ENCODE measurements at regions not wholly inside any gene's neighbourhood (a gene's known extent, or its start where the extent isn't known, plus 50 kb on each side); places are given as distances from the start of the nearest gene placed in this dataset.
A peak's percentile ranks its signal among the peaks of the same experiment; 100 is the strongest.

DNA sequence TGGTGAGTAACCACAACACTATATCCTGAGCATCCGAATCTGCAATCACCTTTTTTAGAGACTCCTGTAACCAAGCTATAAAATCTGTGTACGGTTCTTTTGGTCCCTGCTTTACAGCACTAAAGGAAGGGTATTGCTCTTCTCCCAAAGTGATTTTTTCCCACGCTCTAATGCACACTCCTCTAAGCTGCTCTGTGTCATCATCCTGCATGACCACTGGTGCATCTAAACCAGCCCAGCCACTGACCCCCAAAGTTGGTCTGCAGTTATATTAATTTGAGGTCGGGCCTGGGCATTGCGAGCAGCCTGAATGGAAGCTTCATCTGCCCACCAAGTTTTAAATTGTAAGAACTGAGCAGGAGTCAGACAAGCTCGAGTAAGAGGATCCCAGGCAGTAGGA is 480.0 kb downstream of the PTPRU start:
- FAIRE-seq (no peak), ATAC-seq (no peak), DNase-seq (ENCODE audit: low read depth in 1 of 2, low spot score in 1 of 2) (no peak)
- ChIA-PET CTCF (interaction anchor here (0.8 to 0.9 kb wide), 2 partner anchors 18 to 19 kb away, joined by 3 to 4 read pairs; no protein-coding TSS in a partner anchor), POLR2A (no interaction called here)
- H3K4me2 ChIP-seq = no peak overlapping the region
- no peak for TF ChIP-seq ZSCAN20 (CRISPR knock-in tag; IDR thresholded peaks at IDR 0.05)
- no peak for TF ChIP-seq MAZ (IDR thresholded peaks at IDR 0.05; ENCODE audit: borderline replicate concordance, low read depth, low read length)
- TF ChIP-seq, protein P1, sequence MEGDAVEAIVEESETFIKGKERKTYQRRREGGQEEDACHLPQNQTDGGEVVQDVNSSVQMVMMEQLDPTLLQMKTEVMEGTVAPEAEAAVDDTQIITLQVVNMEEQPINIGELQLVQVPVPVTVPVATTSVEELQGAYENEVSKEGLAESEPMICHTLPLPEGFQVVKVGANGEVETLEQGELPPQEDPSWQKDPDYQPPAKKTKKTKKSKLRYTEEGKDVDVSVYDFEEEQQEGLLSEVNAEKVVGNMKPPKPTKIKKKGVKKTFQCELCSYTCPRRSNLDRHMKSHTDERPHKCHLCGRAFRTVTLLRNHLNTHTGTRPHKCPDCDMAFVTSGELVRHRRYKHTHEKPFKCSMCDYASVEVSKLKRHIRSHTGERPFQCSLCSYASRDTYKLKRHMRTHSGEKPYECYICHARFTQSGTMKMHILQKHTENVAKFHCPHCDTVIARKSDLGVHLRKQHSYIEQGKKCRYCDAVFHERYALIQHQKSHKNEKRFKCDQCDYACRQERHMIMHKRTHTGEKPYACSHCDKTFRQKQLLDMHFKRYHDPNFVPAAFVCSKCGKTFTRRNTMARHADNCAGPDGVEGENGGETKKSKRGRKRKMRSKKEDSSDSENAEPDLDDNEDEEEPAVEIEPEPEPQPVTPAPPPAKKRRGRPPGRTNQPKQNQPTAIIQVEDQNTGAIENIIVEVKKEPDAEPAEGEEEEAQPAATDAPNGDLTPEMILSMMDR (IDR thresholded peaks at IDR 0.05) = no peak
- TF ChIP-seq HEYL (CRISPR knock-in tag; IDR thresholded peaks at IDR 0.05) = no peak
- no peak for TF ChIP-seq JUN (IDR thresholded peaks at IDR 0.05)
- TF ChIP-seq NPAS2 (CRISPR knock-in tag; IDR thresholded peaks at IDR 0.05; ENCODE audit: borderline replicate concordance) = no peak
- TF ChIP-seq, protein P2, sequence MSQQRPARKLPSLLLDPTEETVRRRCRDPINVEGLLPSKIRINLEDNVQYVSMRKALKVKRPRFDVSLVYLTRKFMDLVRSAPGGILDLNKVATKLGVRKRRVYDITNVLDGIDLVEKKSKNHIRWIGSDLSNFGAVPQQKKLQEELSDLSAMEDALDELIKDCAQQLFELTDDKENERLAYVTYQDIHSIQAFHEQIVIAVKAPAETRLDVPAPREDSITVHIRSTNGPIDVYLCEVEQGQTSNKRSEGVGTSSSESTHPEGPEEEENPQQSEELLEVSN (IDR thresholded peaks at IDR 0.05; ENCODE audit: borderline replicate concordance, low read depth) = no peak
- no peak for TF ChIP-seq ZFP36 (IDR thresholded peaks at IDR 0.05; ENCODE audit: borderline replicate concordance, partially characterized antibody)
- no peak for TF ChIP-seq EHMT2 (IDR thresholded peaks at IDR 0.05; ENCODE audit: low read depth)
- no peak for TF ChIP-seq SMC3 (IDR thresholded peaks at IDR 0.05)
- TF ChIP-seq GATA3 (IDR thresholded peaks at IDR 0.05; ENCODE audit: borderline replicate concordance) = no peak
- WGBS (ENCODE audit: missing lambda C conversion rate) = 47% methylated on average over 6 of the region's 6 CpGs
- no peaks in the 10 kb centered on the region for H3K9me3 ChIP-seq
- H3K4me3 ChIP-seq = no peak overlapping the region
- no peaks in the 10 kb centered on the region for H3K4me1 ChIP-seq
- H3K27ac ChIP-seq = no peak overlapping the region

DNA sequence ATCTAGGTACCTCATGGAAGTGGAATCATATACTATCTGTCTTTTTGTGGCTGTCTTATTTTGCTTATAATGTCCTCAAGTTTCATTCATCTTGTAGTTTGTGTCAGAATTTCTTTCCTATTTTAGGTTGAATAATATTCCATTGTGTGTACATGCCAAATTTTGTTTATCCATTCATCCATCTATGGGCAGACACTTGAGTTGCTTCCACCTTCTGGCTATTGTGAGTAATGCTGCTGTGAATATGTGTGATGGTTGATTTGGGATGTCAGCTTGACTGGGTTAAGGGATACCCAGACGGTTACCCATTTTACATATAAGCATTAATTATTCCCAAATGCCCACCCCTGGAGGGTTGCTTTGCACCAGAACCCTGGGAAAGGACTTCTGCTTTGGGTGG is 477.5 kb downstream of the PTPRU start:
- Histone ChIP-seq H3K27ac (no peak overlapping the region), H3K4me3 (no peak overlapping the region), H3K4me2 (no peak overlapping the region), H3K9me3 (no peaks in the 10 kb centered on the region), H3K4me1 (peaks cover 16% of the 10 kb centered on the region)
- ATAC-seq (no peak), FAIRE-seq (no peak), DNase-seq (ENCODE audit: low read depth in 1 of 2, low spot score in 1 of 2) (peak in 1 of 2 experiments; percentile 17)
- POLR2A ChIA-PET = no interaction called here
- WGBS (ENCODE audit: missing lambda C conversion rate) = no CpG with 5 or more reads among the region's 1 CpG
- TF ChIP-seq RAD21 (conservative IDR thresholded peaks at IDR 0.05 in 1 of 2, IDR thresholded peaks at IDR 0.05 in 1 of 2) = peak in 1 of 2 experiments; percentile 4; a peak in 1 of 5 replicates
- TF ChIP-seq SREBF2 (IDR thresholded peaks at IDR 0.05) = no peak
- CTCF ChIA-PET = interaction anchor here (1.3 kb wide), 1 partner anchor 10 kb away, joined by 8 read pairs; no protein-coding TSS in a partner anchor

DNA sequence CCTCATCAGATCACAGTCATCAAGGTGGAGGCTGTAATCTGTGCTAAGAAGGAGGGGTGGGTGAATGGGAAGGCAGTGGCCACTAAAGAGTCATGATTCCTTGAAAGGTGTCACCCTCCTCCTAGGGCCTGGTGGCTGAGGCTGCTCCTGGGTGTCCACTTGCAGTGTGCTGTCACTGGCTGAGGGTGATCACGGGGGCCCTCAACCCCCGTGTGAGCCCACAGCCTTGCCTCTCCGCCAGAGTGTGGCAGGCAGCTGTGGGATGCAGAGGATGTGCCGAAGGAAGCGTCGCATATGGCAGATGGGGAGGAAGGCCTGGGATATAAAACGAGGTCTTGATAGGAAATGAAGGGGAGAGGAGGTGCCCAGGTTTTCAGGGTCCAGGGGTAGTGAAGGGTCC is 476.5 kb downstream of the PTPRU start:
- ATAC-seq (no peak), DNase-seq (ENCODE audit: low read depth in 1 of 2, low spot score in 1 of 2) (no peak), FAIRE-seq (no peak)
- no peak overlapping the region for H3K4me2 ChIP-seq
- no peaks in the 10 kb centered on the region for H3K9me3 ChIP-seq
- no peak for TF ChIP-seq TFCP2L1 (CRISPR knock-in tag; IDR thresholded peaks at IDR 0.05)
- TF ChIP-seq MAFK (IDR thresholded peaks at IDR 0.05; ENCODE audit: partially characterized antibody) = no peak
- no peak for TF ChIP-seq RARB (CRISPR knock-in tag; IDR thresholded peaks at IDR 0.05)
- TF ChIP-seq POLR2AphosphoS2 (conservative IDR thresholded peaks at IDR 0.05; ENCODE audit: low read length) = no peak
- TF ChIP-seq JUN (IDR thresholded peaks at IDR 0.05) = no peak
- no peak for TF ChIP-seq EP300 (IDR thresholded peaks at IDR 0.05)
- TF ChIP-seq KDM1A (IDR thresholded peaks at IDR 0.05; ENCODE audit: low read depth) = no peak
- TF ChIP-seq, protein P3, sequence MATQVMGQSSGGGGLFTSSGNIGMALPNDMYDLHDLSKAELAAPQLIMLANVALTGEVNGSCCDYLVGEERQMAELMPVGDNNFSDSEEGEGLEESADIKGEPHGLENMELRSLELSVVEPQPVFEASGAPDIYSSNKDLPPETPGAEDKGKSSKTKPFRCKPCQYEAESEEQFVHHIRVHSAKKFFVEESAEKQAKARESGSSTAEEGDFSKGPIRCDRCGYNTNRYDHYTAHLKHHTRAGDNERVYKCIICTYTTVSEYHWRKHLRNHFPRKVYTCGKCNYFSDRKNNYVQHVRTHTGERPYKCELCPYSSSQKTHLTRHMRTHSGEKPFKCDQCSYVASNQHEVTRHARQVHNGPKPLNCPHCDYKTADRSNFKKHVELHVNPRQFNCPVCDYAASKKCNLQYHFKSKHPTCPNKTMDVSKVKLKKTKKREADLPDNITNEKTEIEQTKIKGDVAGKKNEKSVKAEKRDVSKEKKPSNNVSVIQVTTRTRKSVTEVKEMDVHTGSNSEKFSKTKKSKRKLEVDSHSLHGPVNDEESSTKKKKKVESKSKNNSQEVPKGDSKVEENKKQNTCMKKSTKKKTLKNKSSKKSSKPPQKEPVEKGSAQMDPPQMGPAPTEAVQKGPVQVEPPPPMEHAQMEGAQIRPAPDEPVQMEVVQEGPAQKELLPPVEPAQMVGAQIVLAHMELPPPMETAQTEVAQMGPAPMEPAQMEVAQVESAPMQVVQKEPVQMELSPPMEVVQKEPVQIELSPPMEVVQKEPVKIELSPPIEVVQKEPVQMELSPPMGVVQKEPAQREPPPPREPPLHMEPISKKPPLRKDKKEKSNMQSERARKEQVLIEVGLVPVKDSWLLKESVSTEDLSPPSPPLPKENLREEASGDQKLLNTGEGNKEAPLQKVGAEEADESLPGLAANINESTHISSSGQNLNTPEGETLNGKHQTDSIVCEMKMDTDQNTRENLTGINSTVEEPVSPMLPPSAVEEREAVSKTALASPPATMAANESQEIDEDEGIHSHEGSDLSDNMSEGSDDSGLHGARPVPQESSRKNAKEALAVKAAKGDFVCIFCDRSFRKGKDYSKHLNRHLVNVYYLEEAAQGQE (IDR thresholded peaks at IDR 0.05) = no peak
- TF ChIP-seq, protein P4, sequence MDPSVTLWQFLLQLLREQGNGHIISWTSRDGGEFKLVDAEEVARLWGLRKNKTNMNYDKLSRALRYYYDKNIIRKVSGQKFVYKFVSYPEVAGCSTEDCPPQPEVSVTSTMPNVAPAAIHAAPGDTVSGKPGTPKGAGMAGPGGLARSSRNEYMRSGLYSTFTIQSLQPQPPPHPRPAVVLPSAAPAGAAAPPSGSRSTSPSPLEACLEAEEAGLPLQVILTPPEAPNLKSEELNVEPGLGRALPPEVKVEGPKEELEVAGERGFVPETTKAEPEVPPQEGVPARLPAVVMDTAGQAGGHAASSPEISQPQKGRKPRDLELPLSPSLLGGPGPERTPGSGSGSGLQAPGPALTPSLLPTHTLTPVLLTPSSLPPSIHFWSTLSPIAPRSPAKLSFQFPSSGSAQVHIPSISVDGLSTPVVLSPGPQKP (IDR thresholded peaks at IDR 0.05; ENCODE audit: low read depth, low read length) = no peak
- no peak for TF ChIP-seq RCOR1 (IDR thresholded peaks at IDR 0.05; ENCODE audit: low read depth, low read length)
- H3K4me3 ChIP-seq = no peak overlapping the region
- ChIA-PET CTCF (no interaction called here), POLR2A (no interaction called here)
- H3K27ac ChIP-seq = no peak overlapping the region
- WGBS (ENCODE audit: missing lambda C conversion rate) = 97% methylated on average over 7 of the region's 7 CpGs
- peaks cover 27% of the 10 kb centered on the region for H3K4me1 ChIP-seq
